Sigmoid colon (tissue), 4 donors: ENCODE measurements at regions not wholly inside any gene's neighbourhood (a gene's known extent, or its start where the extent isn't known, plus 50 kb on each side); places are given as distances from the start of the nearest gene placed in this dataset.

Experiments used
- CTCF ChIP-seq, 4 experiments: fragments of 450-650 bp in 3 of 4; fragments of 200-600 bp in 1 of 4; IDR thresholded peaks; one replicate each; pipeline ENCODE4 v1.5.1; 2016 to 2019; ENCODE audit warnings: antibody characterized with exemption in 4 of 4, mild to moderate bottlenecking in 3 of 4, moderate library complexity in 2 of 4
- EP300 ChIP-seq, 4 donors: sonication (generic); formaldehyde crosslinking; IDR thresholded peaks; one replicate each; pipeline ENCODE4 v1.6.1; 2017; ENCODE audit warnings: antibody characterized with exemption in 4 of 4
- POLR2A ChIP-seq, 2 donors: fragments of 450-650 bp; IDR thresholded peaks; one replicate each; pipeline ENCODE4 v1.6.1; 2016; ENCODE audit warnings: antibody characterized with exemption in 2 of 2, mild to moderate bottlenecking in 2 of 2, moderate library complexity in 2 of 2
- POLR2AphosphoS5 ChIP-seq, 4 donors: sonication (generic); formaldehyde crosslinking; IDR thresholded peaks; one replicate each; pipeline ENCODE4 v1.6.1; 2017; ENCODE audit warnings: antibody characterized with exemption in 4 of 4

- TF ChIP-seq CTCF (IDR thresholded peaks at IDR 0.05) = no peak
- TF ChIP-seq POLR2A (IDR thresholded peaks at IDR 0.05) = no peak
- TF ChIP-seq POLR2AphosphoS5 (IDR thresholded peaks at IDR 0.05) = no peak
- TF ChIP-seq EP300 (IDR thresholded peaks at IDR 0.05) = no peak
Measured at GRCh38 chr14:56962444-56963080, 152.3 kb upstream of the OTX2 start.
